ENCODE measurements at regions not wholly inside any gene's neighbourhood (a gene's known extent, or its start where the extent isn't known, plus 50 kb on each side); places are given as distances from the start of the nearest gene placed in this dataset.

GRCh38 chr17:36717088-36717487 is 115.7 kb downstream of the MRM1 start:
- TF ChIP-seq CTCF (IDR thresholded peaks at IDR 0.05; ENCODE audit: insufficient read depth, low read length, severe bottlenecking): no peak
- DNase-seq (ENCODE audit: low read depth): no peak
- Histone ChIP-seq H3K36me3 (ENCODE audit: control insufficient read depth, insufficient read depth, low read length) (no peaks in the 10 kb centered on the region), H3K4me3 (ENCODE audit: low read depth, low read length) (no peak overlapping the region), H3K27me3 (ENCODE audit: control insufficient read depth, insufficient read depth, low read length) (peaks cover 3% of the 10 kb centered on the region)
- FAIRE-seq: no peak

- TF ChIP-seq CTCF (IDR thresholded peaks at IDR 0.05; ENCODE audit: insufficient read depth, low read length, severe bottlenecking): no peak
- DNase-seq (ENCODE audit: low read depth) (no peak), FAIRE-seq (no peak)
- peaks cover 6% of the 10 kb centered on the region for H3K27me3 ChIP-seq (ENCODE audit: control insufficient read depth, insufficient read depth, low read length)
- no peak overlapping the region for H3K4me3 ChIP-seq (ENCODE audit: low read depth, low read length)
- no peaks in the 10 kb centered on the region for H3K36me3 ChIP-seq (ENCODE audit: control insufficient read depth, insufficient read depth, low read length)
Observed at GRCh38 chr17:36720131-36720530, 118.7 kb downstream of the MRM1 start.

GRCh38 chr17:36721560-36722120 is 120.3 kb downstream of the MRM1 start:
- DNase-seq (ENCODE audit: low read depth): no peak
- no peak overlapping the region for H3K4me3 ChIP-seq (ENCODE audit: low read depth, low read length)
- no peaks in the 10 kb centered on the region for H3K36me3 ChIP-seq (ENCODE audit: control insufficient read depth, insufficient read depth, low read length)
- H3K27me3 ChIP-seq (ENCODE audit: control insufficient read depth, insufficient read depth, low read length): peaks cover 9% of the 10 kb centered on the region
- no peak for FAIRE-seq
- no peak for TF ChIP-seq CTCF (IDR thresholded peaks at IDR 0.05; ENCODE audit: insufficient read depth, low read length, severe bottlenecking)

GRCh38 chr17:36722121-36722902 is 120.9 kb downstream of the MRM1 start:
- Histone ChIP-seq H3K4me3 (ENCODE audit: low read depth, low read length) (peak overlapping the region; percentile 24), H3K36me3 (ENCODE audit: control insufficient read depth, insufficient read depth, low read length) (no peaks in the 10 kb centered on the region), H3K27me3 (ENCODE audit: control insufficient read depth, insufficient read depth, low read length) (peaks cover 11% of the 10 kb centered on the region)
- DNase-seq (ENCODE audit: low read depth): no peak
- no peak for FAIRE-seq
- no peak for TF ChIP-seq CTCF (IDR thresholded peaks at IDR 0.05; ENCODE audit: insufficient read depth, low read length, severe bottlenecking)

GRCh38 chr17:36722903-36723263 is 121.5 kb downstream of the MRM1 start:
- no peak for TF ChIP-seq CTCF (IDR thresholded peaks at IDR 0.05; ENCODE audit: insufficient read depth, low read length, severe bottlenecking)
- FAIRE-seq (no peak), DNase-seq (ENCODE audit: low read depth) (no peak)
- Histone ChIP-seq H3K4me3 (ENCODE audit: low read depth, low read length) (no peak overlapping the region), H3K27me3 (ENCODE audit: control insufficient read depth, insufficient read depth, low read length) (peaks cover 17% of the 10 kb centered on the region), H3K36me3 (ENCODE audit: control insufficient read depth, insufficient read depth, low read length) (no peaks in the 10 kb centered on the region)

Measured in bronchial epithelial cell (primary cell).